Lung (tissue), 11 donors: ENCODE measurements at regions not wholly inside any gene's neighbourhood (a gene's known extent, or its start where the extent isn't known, plus 50 kb on each side); places are given as distances from the start of the nearest gene placed in this dataset.

Source experiments
- ATAC-seq: fragments of 200-7000 bp; cut with Tn5 transposase; one replicate; pipeline ENCODE4 v1.9.1; 2020; ENCODE audit warnings: moderate number of reproducible peaks; ENCODE audit not compliant: insufficient read depth, low FRiP score
- DNase-seq, 3 donors: peaks; one replicate each; pipeline ENCODE4 v3.0.0-alpha.2; 2013 to 2017
- H3K27ac ChIP-seq, 2 donors: one replicate each; pipeline ENCODE4 v1.5.1; 2013; ENCODE audit warnings: mild to moderate bottlenecking in 2 of 2, moderate library complexity in 2 of 2, control low read depth in 1 of 2, inconsistent platforms in 1 of 2, low read depth in 1 of 2, low read length in 1 of 2
- H3K27me3 ChIP-seq, 3 donors: one replicate each; pipeline ENCODE4 v1.5.1; 2013; ENCODE audit warnings: low read length in 2 of 3; ENCODE audit not compliant: control insufficient read depth in 3 of 3, insufficient read depth in 3 of 3
- H3K36me3 ChIP-seq, 4 donors: one replicate each; pipeline ENCODE4 v1.5.1; 2013; ENCODE audit warnings: low read length in 4 of 4, mild to moderate bottlenecking in 1 of 4, moderate library complexity in 1 of 4; ENCODE audit not compliant: control insufficient read depth in 4 of 4, insufficient read depth in 4 of 4
- H3K4me1 ChIP-seq, 5 donors: one replicate each; pipeline ENCODE4 v1.5.1; 2013; ENCODE audit warnings: low read length in 5 of 5, mild to moderate bottlenecking in 2 of 5, moderate library complexity in 1 of 5; ENCODE audit not compliant: control insufficient read depth in 5 of 5, insufficient read depth in 5 of 5
- H3K4me3 ChIP-seq: one replicate; pipeline ENCODE4 v1.5.1; 2013; ENCODE audit warnings: mild to moderate bottlenecking, control low read depth, moderate library complexity
- H3K9ac ChIP-seq, 2 donors: one replicate each; pipeline ENCODE4 v1.5.1; 2013; ENCODE audit warnings: low read length in 2 of 2, control low read depth in 1 of 2; ENCODE audit not compliant: insufficient read depth in 1 of 2
- H3K9me3 ChIP-seq, 4 donors: one replicate each; pipeline ENCODE4 v1.5.1; 2013; ENCODE audit warnings: low read length in 3 of 4, mild to moderate bottlenecking in 1 of 4, moderate library complexity in 1 of 4; ENCODE audit not compliant: control insufficient read depth in 4 of 4, insufficient read depth in 3 of 4
- WGBS, 2 donors: extraction: QIAGEN DNeasy Blood & Tissue Kit; methylation state at CpG; one replicate each; pipeline ENCODE4 v1.1.7; 2013; 5-methylcytosine and 5-hydroxymethylcytosine counted together
- TF ChIP-seq, protein P1 (sequence below): IDR thresholded peaks from 2 replicates; pipeline ENCODE4 v1.5.1; 2012; ENCODE audit warnings: mild to moderate bottlenecking; ENCODE audit errors: control extremely low read depth, extremely low read depth
- donor health status: control.
- donor health status: control.
- donor health status: Bipolar disorder and iron deficiency.
- donor health status: healthy.
- donor health status: DM: yes; HTN: yes; CAD: no.

GRCh38 chrX:113539599-113540356 is 699.1 kb upstream of the AMOT start:
- peaks cover 0 to 17% (median 2%) of the 10 kb centered on the region in 3 donors for H3K27me3 ChIP-seq
- H3K4me3 ChIP-seq, result no peak overlapping the region
- H3K4me1 ChIP-seq, result no peaks in the 10 kb centered on the region
- DNase-seq (no peak), ATAC-seq (no peak)
- TF ChIP-seq, protein P1, sequence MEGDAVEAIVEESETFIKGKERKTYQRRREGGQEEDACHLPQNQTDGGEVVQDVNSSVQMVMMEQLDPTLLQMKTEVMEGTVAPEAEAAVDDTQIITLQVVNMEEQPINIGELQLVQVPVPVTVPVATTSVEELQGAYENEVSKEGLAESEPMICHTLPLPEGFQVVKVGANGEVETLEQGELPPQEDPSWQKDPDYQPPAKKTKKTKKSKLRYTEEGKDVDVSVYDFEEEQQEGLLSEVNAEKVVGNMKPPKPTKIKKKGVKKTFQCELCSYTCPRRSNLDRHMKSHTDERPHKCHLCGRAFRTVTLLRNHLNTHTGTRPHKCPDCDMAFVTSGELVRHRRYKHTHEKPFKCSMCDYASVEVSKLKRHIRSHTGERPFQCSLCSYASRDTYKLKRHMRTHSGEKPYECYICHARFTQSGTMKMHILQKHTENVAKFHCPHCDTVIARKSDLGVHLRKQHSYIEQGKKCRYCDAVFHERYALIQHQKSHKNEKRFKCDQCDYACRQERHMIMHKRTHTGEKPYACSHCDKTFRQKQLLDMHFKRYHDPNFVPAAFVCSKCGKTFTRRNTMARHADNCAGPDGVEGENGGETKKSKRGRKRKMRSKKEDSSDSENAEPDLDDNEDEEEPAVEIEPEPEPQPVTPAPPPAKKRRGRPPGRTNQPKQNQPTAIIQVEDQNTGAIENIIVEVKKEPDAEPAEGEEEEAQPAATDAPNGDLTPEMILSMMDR, result no peak
- H3K36me3 ChIP-seq, result no peaks in the 10 kb centered on the region
- H3K9me3 ChIP-seq, result no peaks in the 10 kb centered on the region
- no peak overlapping the region for H3K9ac ChIP-seq
- no peak overlapping the region for H3K27ac ChIP-seq
- 76 to 94% methylated on average over 2 of the region's 2 CpGs for WGBS, 2 donors

DNA sequence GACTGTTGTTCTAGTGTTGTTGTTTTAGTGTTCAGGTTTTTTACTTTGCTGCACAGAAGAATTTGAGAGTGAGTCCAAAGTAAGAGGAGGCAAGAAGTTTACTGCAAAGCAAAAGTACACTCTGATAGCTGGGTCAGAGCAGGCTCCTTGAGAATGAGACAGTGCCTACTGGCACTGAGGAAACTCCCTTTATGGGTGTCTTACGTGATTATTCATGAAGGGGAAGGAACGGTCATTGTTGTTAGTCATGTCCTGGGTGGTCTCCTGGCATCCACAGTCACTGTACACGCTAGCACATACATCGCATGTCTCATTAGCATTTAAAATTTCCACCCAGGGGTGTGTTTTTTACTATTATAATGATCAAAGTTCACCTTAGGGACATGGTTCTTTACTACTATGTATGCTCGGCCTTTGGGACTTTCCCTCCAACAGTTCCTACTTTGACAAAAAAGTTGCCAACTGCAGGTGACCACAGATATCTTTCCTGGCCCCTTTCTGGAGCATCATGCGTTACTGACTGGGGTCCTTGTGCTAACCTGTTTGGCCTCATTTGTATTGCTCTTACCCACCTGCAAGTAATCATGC is 688.9 kb upstream of the AMOT start:
- Histone ChIP-seq H3K4me3 (no peak overlapping the region), H3K9me3 (no peaks in the 10 kb centered on the region), H3K4me1 (no peaks in the 10 kb centered on the region), H3K27me3 (peaks cover 0 to 11% (median 2%) of the 10 kb centered on the region in 3 donors), H3K9ac (no peak overlapping the region), H3K27ac (no peak overlapping the region), H3K36me3 (no peaks in the 10 kb centered on the region)
- DNase-seq, result no peak
- TF ChIP-seq, protein P1, result no peak
- WGBS, 2 donors, result 83 to 84% methylated on average over 6 of the region's 6 CpGs
- ATAC-seq, result no peak

GRCh38 chrX:113522814-113523213 is 682.2 kb upstream of the AMOT start:
- Histone ChIP-seq H3K9ac (no peak overlapping the region), H3K4me3 (no peak overlapping the region), H3K36me3 (no peaks in the 10 kb centered on the region), H3K27ac (no peak overlapping the region), H3K4me1 (no peaks in the 10 kb centered on the region), H3K27me3 (peaks cover 0 to 23% (median 9%) of the 10 kb centered on the region in 3 donors), H3K9me3 (no peaks in the 10 kb centered on the region)
- no peak for DNase-seq
- WGBS, 2 donors, result 73 to 90% methylated on average over 3 of the region's 3 CpGs
- TF ChIP-seq, protein P1, result no peak
- no peak for ATAC-seq
